ENCODE measurements at regions not wholly inside any gene's neighbourhood (a gene's known extent, or its start where the extent isn't known, plus 50 kb on each side); places are given as distances from the start of the nearest gene placed in this dataset.
"Not testable (repeated sequence)": the region's sequence is repeated elsewhere in the genome, so short reads cannot be mapped to it uniquely, and the experiment has no call there.

DNA sequence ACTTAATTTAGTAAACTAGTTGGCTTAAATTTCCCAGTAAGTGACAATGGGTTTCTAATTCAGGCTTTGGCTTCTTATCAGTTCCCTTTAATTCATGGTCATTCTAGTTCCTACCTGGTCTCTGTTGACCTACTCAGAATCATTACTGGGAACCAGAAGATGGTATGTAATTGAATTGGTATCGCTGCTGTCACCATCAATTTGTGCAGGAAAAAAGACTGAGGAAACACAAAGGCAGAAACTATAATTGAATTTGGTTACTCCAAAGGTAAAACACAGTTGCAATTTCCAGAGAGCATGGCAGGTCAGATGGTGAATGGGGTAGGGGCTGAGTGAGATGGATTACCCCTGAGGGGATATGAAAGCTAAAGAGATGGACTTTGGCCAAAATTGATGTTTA lies 226.5 kb upstream of the GAP43 start:
- no peaks in the 10 kb centered on the region for H3K36me3 ChIP-seq
- H3K27me3 ChIP-seq: no peaks in the 10 kb centered on the region
- H3K9me3 ChIP-seq: no peaks in the 10 kb centered on the region
- H3K4me3 ChIP-seq: no peak overlapping the region
- DNase-seq: no peak

GRCh38 chr3:115397433-115397832 lies 225.9 kb upstream of the GAP43 start:
- H3K4me3 ChIP-seq: no peak overlapping the region
- H3K9me3 ChIP-seq: no peaks in the 10 kb centered on the region
- no peaks in the 10 kb centered on the region for H3K27me3 ChIP-seq
- DNase-seq: no peak
- no peaks in the 10 kb centered on the region for H3K36me3 ChIP-seq

GRCh38 chr3:115398506-115398905 lies 224.8 kb upstream of the GAP43 start:
- Histone ChIP-seq H3K4me3 (no peak overlapping the region), H3K9me3 (no peaks in the 10 kb centered on the region), H3K27me3 (no peaks in the 10 kb centered on the region), H3K36me3 (no peaks in the 10 kb centered on the region)
- DNase-seq: no peak

- DNase-seq: no peak
- H3K9me3 ChIP-seq: no peaks in the 10 kb centered on the region
- no peaks in the 10 kb centered on the region for H3K27me3 ChIP-seq
- H3K4me3 ChIP-seq: no peak overlapping the region
- no peaks in the 10 kb centered on the region for H3K36me3 ChIP-seq
Measured at GRCh38 chr3:115399750-115400149, 223.6 kb upstream of the GAP43 start.

GRCh38 chr3:115401298-115401697 lies 222.0 kb upstream of the GAP43 start:
- no peaks in the 10 kb centered on the region for H3K9me3 ChIP-seq
- H3K4me3 ChIP-seq: no peak overlapping the region
- no peaks in the 10 kb centered on the region for H3K36me3 ChIP-seq
- peak; percentile 63 for DNase-seq
- no peaks in the 10 kb centered on the region for H3K27me3 ChIP-seq

GRCh38 chr3:115401851-115402501 lies 221.3 kb upstream of the GAP43 start:
- H3K4me3 ChIP-seq: no peak overlapping the region

DNA sequence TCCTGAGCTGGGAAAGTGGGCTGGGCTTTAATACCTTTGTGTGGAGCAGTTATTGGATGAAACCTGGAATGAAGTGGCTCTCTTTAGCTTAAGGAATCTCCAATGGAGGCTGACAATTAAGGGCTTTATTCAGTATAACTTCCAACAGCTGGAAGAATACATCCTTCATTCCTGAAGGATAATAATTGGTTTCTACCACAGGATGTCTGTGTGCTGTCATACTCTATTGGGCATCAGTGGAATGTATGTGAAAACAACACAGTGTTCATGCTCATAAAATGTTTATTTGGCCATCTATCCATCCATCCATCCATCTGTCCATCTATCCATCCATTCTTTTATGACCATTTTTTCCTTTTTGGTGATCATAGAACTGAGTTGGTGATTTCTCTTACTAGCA lies 220.7 kb upstream of the GAP43 start:
- no peaks in the 10 kb centered on the region for H3K27me3 ChIP-seq
- no peaks in the 10 kb centered on the region for H3K36me3 ChIP-seq
- DNase-seq: no peak
- H3K9me3 ChIP-seq: no peaks in the 10 kb centered on the region
- no peak overlapping the region for H3K4me3 ChIP-seq

More at GRCh38 chr3:115401851-115402501, 221.3 kb upstream of the GAP43 start:
- Histone ChIP-seq H3K27me3 (no peaks in the 10 kb centered on the region), H3K9me3 (no peaks in the 10 kb centered on the region), H3K36me3 (no peaks in the 10 kb centered on the region)
- peak; percentile 10 for DNase-seq

DNA sequence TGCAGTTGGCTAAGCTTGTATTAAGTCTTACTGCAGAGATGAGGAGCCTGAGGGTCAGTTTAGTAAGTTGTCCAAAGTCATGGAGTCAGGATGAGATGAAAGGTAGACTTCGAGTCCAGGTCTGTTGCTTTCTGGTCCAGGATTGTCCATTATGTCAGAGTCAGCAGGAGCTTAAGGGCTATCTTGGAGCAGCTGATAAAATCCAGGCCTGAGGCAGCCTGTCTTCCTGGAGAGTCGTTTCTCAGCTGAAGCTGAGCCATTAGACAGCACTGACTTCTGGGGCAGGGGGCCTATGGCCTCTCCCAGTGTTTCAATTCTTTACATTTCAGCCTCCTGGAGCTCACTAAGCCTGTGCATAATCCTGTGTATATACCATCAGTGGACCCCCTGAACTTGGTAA lies 219.5 kb upstream of the GAP43 start:
- H3K27me3 ChIP-seq: no peaks in the 10 kb centered on the region
- H3K9me3 ChIP-seq: no peaks in the 10 kb centered on the region
- DNase-seq: no peak
- H3K36me3 ChIP-seq: no peaks in the 10 kb centered on the region
- H3K4me3 ChIP-seq: no peak overlapping the region

- Histone ChIP-seq H3K9me3 (no peaks in the 10 kb centered on the region), H3K27me3 (no peaks in the 10 kb centered on the region; the same call in 1 of the 2 replicates), H3K36me3 (no peaks in the 10 kb centered on the region), H3K4me3 (no peak overlapping the region)
- DNase-seq: no peak
Measured at GRCh38 chr3:115409596-115409995, 213.7 kb upstream of the GAP43 start.

- H3K4me3 ChIP-seq, DNase-seq, H3K36me3 ChIP-seq, H3K9me3 ChIP-seq, H3K27me3 ChIP-seq: not testable (repeated sequence)
Measured at GRCh38 chr3:115414610-115415009, 208.7 kb upstream of the GAP43 start.

DNA sequence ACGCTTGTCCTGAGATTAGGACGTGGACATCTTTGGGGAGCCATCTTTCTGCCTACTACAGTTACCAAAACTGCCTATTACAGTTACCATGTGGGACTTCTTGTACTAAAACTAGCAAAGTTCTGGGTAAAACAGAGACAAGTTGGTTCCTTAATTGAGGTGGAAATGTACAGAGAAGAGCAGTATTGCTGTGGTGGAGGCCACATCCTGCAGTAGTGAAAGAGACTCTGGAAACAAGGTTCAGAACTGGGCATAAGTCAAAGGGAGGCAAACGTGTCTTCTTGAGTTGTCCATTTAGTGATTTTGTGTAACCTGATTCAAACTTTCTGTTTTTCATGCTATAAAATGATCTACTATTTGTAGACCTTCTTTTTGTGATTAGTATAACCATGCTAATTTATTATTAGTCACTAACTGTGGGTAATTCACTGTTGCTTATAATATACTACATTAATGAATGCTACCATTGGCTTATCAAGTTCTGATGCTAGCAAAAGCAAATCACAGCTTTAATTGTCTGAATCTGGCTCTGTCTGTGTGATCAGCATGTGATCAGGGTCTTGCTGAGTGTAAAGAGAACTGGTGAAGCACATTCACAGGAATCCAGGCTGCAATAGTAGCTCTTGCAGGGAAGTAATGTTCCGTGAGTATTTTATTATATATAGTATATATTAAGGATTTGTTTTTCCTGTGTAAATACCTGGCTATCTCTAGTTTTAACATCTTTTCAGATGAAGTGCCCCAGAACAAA lies 207.9 kb upstream of the GAP43 start:
- Histone ChIP-seq H3K36me3 (no peaks in the 10 kb centered on the region), H3K27me3 (no peaks in the 10 kb centered on the region; the same call in 1 of the 2 replicates), H3K4me3 (no peak overlapping the region), H3K9me3 (no peaks in the 10 kb centered on the region)
- DNase-seq: no peak

DNA sequence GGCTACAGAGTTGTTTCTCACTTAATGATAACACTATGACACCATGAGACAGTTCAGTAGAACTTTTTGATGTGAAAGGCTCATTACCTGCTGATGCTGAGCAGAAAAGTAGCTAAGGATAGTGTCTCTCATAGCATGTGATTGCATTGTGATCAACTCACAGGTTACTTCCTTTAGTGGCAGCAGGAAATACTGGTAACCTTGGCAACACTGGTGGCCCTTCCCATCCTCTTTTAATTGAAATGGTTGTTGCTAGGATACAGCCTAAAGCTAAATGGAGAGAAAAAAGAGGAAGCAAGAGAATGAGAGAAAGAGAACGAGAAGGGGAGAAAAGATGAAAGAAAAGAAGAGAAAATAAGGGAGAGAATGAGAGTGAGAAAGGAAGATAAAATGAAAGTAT lies 204.7 kb upstream of the GAP43 start:
- DNase-seq: no peak
- no peaks in the 10 kb centered on the region for H3K36me3 ChIP-seq

DNA sequence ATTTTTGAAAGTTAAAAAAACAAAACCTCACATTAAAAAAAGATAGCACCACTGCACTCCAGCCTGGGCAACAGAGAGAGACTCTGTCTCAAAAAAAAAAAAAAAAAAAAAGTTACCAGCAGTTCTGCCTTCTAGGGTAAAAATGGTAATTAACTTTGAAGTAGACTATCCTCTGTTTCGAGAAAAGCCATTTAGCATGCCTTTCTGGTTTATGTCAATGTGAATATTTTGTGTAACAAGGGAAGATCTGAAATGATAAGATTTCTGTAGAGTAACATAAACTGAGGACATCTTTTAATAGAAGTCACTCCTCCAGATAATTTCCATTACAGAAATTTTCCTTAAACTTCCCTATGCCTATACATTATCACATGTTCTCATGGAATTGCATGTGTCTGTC lies 203.2 kb upstream of the GAP43 start:
- no peak for DNase-seq
- no peaks in the 10 kb centered on the region; the same call in 1 of the 2 replicates for H3K27me3 ChIP-seq
- no peaks in the 10 kb centered on the region for H3K36me3 ChIP-seq
- no peaks in the 10 kb centered on the region for H3K9me3 ChIP-seq
- no peak overlapping the region for H3K4me3 ChIP-seq

More for the DNA sequence above, 204.7 kb upstream of the GAP43 start:
- no peaks in the 10 kb centered on the region; the same call in 1 of the 2 replicates for H3K27me3 ChIP-seq
- H3K9me3 ChIP-seq: no peaks in the 10 kb centered on the region
- H3K4me3 ChIP-seq: no peak overlapping the region

- no peaks in the 10 kb centered on the region; the same call in 1 of the 2 replicates for H3K27me3 ChIP-seq
- H3K9me3 ChIP-seq: no peaks in the 10 kb centered on the region
- no peak for DNase-seq
- H3K36me3 ChIP-seq: no peaks in the 10 kb centered on the region
- no peak overlapping the region for H3K4me3 ChIP-seq
Measured at GRCh38 chr3:115423170-115423569, 200.1 kb upstream of the GAP43 start.

DNA sequence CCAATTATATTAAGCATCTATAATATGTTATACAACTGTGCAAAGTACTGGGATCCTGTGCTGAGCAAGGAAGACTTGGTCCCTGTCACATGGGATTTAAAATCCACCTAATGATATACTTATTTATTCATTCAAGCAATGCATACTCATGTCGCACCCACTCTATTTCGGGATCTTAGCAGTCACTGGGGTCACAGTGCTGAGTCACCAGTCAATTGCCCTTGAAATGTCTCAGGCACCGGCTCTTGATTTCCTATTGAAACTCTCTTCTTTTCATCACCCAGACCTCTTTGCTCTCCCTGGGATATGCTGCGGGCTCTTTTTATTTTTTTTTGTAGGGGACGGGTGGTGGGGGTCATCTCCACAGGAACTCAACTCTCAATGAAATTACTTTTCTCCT lies 194.5 kb upstream of the GAP43 start:
- no peak for DNase-seq
- no peaks in the 10 kb centered on the region for H3K9me3 ChIP-seq
- no peaks in the 10 kb centered on the region for H3K36me3 ChIP-seq

GRCh38 chr3:115436767-115437301 lies 186.5 kb upstream of the GAP43 start:
- Histone ChIP-seq H3K27me3 (no peaks in the 10 kb centered on the region), H3K9me3 (no peaks in the 10 kb centered on the region), H3K4me3 (no peak overlapping the region), H3K36me3 (no peaks in the 10 kb centered on the region)
- DNase-seq: peak; percentile 87

More for the DNA sequence above, 194.5 kb upstream of the GAP43 start:
- Histone ChIP-seq H3K4me3 (no peak overlapping the region), H3K27me3 (no peaks in the 10 kb centered on the region)

DNA sequence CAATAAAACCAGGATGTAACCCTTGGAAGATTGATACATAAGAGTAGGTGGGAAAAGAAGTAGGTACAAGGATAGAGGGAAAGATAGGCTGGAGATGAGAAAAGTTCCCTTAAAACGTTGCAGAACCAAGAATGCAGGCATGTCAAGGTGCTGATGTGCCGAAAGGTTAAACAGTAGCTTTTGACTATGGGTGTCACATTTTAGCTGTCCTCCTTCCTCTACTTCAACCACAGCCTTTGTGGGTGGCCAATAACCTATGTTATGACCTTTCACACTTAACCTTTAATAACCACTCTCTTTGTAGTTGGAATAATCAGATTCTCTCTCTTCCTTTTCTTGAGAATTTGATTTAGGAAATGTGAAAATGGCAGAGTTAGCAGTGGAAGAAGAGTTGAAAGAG lies 184.5 kb upstream of the GAP43 start:
- Histone ChIP-seq H3K4me3 (no peak overlapping the region), H3K27me3 (no peaks in the 10 kb centered on the region), H3K9me3 (no peaks in the 10 kb centered on the region), H3K36me3 (no peaks in the 10 kb centered on the region)
- DNase-seq: no peak

GRCh38 chr3:115445559-115445958 lies 177.8 kb upstream of the GAP43 start:
- no peak for DNase-seq
- Histone ChIP-seq H3K9me3 (no peaks in the 10 kb centered on the region), H3K27me3 (no peaks in the 10 kb centered on the region), H3K36me3 (no peaks in the 10 kb centered on the region), H3K4me3 (no peak overlapping the region)
